ENCODE measurements at regions not wholly inside any gene's neighbourhood (a gene's known extent, or its start where the extent isn't known, plus 50 kb on each side); places are given as distances from the start of the nearest gene placed in this dataset.
"Not testable (repeated sequence)": the region's sequence is repeated elsewhere in the genome, so short reads cannot be mapped to it uniquely, and the experiment has no call there.

DNA sequence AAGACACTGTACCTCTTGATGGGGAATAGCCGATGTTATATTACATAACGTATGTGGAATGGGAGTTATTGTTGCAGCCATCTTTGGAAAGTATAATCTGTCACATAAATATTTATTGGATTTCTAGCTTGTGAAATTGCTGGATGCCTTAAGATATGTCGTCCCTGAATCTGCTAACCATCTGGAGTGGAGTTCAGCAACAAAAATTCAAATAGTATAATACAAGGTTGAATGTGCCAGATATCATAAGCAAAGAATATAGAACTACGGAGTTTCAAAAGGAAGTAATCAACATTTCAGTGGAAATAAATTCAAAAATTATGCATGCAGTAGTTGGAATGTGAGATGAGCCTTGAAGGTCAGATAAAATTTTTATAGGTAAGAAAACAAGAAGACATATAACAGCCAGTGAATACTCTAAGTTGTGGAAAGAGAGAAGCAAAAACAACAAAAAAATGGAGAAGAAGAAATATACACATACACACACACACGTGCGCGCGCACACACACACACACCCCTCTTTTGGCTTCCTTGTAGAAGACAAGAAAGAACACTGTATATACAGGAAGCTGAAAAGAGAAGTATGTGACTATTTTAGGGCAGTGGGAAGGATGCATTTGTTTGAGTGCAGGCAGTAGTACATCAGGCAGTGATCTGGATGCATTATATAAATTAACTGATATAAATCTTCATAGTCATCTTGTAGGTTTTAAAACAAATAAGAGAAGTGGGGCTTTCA is 516.7 kb downstream of the KCNT2 start:
- no peak for DNase-seq (ENCODE audit: low read depth in 4 of 4, low spot score in 2 of 4)

DNA sequence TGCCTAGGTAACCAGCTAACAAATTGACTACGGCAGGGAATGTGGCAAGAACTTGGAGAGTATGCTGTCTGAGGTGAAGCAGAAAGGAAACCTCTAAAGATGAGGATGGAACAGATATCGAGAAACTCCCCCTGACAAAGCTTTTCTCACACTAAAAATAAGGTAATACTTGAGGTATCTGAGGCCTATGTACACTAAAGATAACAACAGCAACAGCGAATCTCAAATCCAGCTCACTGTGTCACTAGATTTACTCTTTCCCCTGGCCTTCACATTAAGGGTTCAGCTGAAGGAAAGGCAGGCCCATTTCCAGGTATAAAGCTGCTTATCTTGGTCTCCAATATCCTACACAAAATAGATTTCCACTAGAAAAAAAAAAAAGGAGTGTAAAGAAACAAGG is 518.0 kb downstream of the KCNT2 start:
- DNase-seq (ENCODE audit: low read depth in 4 of 4, low spot score in 2 of 4) = no peak

DNA sequence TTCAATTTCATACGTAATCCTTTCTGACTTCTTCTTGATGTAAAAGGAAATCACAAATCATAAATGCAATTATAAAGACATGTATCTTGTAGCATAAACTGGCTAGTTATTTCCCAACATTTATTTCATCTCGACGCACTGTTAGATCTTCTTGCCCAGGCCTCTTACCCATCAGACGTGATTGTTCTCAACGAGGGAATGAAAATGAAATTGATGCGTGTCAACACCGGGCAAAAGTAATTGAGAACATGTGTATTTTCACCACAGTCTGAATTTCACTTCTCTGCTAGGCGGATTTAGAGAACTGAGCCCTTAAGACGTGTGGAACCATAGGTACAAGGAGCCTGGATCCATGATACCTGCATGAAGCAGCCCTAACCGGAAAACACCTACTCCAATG is 519.7 kb downstream of the KCNT2 start:
- DNase-seq (ENCODE audit: low read depth in 4 of 4, low spot score in 2 of 4) = no peak

DNA sequence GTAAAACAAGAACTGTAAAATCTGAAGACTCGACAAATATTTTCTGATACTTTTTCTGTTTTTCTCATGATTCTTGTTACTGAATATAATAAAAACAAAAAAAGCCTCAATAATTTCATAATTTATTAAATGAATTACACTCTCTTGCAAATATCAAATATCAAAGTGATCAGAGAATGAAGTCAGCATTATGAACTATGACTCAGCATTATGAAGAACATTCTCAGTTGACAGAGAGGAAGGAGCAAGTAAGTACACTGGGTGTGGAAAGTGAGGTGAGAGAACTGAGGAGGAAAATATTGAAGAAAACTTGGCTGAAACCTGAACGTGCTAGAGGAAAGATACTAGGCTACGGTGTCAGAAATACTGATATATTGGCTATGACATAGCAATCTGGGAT is 529.5 kb downstream of the KCNT2 start:
- no peak for DNase-seq (ENCODE audit: low read depth in 4 of 4, low spot score in 2 of 4)

DNA sequence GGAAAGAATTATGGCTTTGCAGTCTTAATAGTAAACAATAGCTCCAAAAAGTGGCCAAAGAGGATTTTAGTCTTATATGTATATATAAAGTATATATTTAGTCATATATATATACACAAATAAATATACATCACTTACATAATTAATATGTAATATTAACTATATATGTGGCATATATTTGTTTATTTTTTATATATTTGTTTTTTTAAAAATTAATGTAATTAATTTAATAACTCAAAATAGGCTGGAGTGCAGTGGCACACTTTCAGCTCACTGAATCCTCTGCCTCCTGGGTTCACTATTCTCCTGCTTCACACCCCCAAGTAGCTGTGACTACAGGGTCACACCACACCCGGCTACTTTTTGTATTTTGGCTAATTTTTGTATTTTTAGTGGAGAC is 532.6 kb downstream of the KCNT2 start:
- DNase-seq (ENCODE audit: low read depth in 4 of 4, low spot score in 2 of 4) = no peak

DNA sequence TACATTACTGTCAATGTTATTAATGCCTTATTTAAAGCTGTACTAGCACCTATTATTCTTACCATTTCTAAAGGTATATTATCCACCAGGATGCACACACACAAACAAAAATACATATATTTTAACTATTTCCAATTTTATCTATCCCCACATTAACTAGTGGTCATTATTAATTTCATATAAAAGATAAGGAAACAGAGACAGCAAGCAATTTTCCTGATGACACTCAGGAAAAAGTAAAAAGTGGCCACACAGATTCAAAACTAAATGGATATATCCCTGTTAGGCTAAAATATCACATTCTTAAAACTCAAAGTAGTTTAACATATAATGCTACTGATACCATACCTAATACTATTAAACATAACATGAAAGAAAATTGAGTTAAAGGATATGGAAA is 534.1 kb downstream of the KCNT2 start:
- no peak for DNase-seq (ENCODE audit: low read depth in 4 of 4, low spot score in 2 of 4)

DNA sequence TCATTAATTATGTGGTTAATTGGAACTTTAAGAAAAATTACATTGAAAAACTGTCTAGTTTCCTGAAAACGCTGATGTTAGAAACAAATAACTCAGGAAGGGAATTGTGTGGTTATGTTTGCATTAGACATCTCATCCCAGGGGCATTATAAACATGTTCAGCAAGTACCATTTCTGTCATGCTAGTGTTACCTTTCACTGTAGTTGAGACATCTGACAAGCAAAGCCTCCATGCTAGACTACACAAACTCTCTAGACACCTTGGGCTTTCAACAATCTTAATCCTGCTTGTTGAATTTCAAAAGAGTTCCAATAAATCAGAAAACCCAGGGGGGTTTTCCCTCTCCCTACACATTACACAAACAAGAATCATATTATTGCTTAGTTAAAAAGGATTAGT is 536.8 kb downstream of the KCNT2 start:
- no peak for DNase-seq (ENCODE audit: low read depth in 4 of 4, low spot score in 2 of 4)

DNA sequence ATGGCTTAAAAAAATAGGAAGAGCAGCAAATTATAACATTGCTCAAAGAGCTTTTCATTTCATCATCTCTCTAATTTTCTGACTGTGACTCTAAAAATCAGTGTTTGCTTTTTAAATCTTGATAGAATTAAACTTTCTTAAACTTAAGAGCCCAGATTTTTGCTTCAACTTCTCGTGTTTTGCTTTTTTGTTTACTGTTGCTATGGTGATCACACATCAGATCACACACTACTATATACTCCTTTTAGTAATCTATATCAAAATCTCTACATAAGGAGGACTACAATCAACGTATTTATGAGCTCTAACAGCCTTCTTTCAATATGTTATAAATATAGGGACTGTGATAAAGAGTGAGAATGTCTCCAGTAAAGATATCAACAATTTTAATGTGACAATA is 537.3 kb downstream of the KCNT2 start:
- no peak for DNase-seq (ENCODE audit: low read depth in 4 of 4, low spot score in 2 of 4)

DNA sequence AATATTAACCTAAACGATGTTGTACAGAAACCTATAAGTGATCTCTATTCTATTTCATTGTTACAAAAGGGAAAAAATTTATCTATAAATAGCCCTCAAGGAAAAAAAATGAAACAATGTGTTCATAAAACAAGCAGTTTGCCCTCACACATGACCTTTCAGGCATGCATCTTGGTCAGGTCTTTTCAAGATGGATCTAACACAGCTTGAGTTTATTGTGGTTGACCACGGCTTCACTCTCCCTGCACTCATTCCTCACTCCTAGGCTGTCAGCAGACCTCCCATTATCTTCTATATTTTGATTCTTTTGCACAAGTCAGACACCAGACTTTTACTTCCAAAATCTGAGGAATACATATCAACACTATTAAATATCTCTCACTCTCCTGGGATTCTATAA is 544.3 kb downstream of the KCNT2 start:
- no peak for DNase-seq (ENCODE audit: low read depth in 4 of 4, low spot score in 2 of 4)

DNA sequence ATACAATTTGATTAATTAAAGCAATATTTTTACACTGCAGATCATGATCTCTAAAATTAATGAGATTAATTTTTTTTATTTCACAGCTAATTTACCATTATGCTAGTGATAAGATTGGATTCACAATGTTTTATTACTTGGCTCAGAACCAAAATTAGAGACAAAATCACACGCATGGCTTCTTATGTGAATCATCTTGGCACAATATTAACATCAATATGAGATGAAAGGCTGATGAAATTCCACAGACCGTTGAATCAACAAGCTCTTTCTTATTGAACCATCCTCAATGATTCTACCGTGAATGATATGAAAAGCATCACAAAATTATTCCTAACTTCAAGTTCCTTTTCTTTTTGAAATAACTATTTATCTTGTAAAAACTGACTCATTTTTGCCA is 544.9 kb downstream of the KCNT2 start:
- no peak for DNase-seq (ENCODE audit: low read depth in 4 of 4, low spot score in 2 of 4)

DNA sequence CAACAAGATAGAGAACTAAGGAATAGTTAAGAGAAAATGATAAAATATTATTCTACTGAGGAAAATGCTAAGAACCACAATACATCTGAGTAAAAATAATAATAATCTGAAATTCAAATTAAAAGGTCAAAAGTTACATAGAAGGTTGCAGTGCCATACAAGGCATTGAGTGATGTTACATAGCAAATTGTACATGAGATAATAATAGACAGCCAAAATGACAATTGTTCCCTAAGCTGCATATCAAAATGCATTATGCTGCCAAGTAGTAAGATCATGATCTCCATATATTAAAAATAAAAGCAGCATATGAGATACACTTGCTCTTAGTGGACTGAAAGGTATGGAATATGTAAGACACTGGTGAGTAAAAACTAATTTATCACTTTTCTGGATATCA is 547.7 kb downstream of the KCNT2 start:
- DNase-seq (ENCODE audit: low read depth in 4 of 4, low spot score in 2 of 4) = no peak

DNA sequence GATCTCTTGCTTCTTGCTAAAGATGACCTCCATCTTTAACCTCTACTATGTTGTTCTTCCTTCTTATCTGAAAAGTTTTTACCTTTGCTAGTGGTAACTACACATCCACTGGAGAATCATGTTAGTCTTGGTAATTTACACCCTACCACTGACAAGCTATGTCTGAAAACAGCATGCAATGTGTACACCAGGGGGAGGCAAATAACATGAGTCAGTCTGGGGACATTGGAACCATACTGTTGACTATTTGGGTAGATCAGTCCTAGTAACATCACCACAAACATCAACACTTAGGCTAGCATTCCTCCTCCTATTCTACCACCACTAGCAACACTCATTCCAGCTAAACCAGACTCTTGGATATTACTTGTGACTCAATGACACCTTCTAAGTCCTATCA is 549.0 kb downstream of the KCNT2 start:
- DNase-seq (ENCODE audit: low read depth in 4 of 4, low spot score in 2 of 4) = no peak

DNA sequence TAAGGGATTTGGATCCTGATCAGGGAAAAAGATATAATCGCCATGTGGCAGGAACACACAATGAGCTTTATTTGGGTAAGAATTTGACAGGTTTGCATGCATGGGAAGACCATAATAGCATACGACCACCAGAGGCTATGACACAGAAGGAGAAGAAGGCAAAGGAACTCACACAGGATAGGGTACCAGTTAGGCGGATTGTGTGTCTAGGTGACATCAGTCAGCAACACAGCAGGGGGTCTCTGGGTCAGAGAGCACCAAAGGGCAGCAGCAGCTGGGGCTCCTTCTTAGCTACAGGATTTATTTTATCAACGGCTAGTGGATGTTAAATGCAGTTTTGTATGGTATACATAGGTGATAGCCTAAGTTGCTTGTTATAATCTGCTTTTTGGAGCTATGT is 551.3 kb downstream of the KCNT2 start:
- DNase-seq (ENCODE audit: low read depth in 4 of 4, low spot score in 2 of 4) = no peak

DNA sequence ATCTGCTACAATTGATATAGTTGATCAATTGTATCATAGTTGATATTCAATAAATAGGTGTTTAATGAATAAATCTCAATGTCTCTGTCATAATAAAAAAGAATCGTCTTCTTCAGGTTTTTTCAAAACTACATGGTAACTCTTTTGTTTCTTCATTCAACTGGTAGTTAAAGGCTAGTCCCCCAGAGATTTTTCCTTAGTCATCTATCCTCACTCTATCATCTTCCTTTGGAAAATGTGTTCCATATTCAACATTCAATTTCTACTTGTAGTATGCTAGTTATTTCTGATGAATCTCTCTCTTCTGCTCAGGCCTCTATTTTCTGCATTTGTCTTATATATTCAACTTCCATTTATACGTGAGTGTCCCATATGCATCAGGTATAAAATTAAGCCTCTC is 558.8 kb downstream of the KCNT2 start:
- no peak for DNase-seq (ENCODE audit: low read depth in 4 of 4, low spot score in 2 of 4)

DNA sequence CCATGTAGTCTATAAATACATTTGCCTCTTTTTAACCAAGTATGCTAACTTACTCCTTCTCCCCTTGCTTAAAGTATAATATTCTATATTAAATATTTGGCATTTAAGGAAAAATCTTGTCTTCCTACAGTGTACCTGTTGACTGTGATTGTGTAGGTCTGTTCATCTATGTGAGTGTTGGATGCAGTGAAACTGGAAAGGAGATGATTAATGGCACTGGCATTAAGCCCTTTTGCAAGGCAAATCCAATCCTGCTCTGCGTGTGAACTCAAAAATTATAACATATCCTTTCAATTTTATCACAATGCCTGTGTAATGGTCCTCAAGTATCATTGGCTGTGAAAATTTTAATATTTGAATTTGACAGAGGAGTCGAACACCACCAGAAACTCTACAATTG is 565.0 kb downstream of the KCNT2 start:
- DNase-seq (ENCODE audit: low read depth in 4 of 4, low spot score in 2 of 4) = no peak

DNA sequence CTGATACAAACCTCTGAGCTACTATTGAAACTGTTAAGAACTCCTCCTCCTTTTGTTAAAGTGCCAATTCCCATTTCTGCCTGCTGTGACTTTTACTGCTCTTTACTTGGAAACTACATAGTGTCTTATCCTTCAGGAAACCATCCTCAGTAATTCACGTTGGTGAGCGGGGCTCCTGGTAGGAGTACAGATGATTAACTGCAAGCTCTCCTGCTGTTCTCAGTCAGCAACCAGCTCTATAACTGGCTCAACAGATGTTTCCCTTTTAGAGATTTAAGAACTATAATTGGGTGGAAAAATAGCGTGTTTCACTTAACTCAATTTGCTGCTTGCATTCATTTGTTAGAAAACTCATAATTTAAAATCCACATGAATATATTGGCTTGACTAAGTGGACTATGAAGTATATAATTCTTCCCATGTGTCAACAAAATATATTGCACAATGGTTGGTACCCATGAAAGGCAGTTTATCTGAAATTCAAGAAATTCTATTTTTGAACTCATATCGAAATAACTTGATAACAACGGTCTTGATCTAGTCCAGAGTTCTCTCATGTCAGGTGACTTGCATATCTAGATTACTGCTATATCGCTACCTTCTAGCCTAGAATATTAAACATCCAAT is 574.0 kb downstream of the KCNT2 start:
- DNase-seq (ENCODE audit: low read depth in 4 of 4, low spot score in 2 of 4) = no peak

DNA sequence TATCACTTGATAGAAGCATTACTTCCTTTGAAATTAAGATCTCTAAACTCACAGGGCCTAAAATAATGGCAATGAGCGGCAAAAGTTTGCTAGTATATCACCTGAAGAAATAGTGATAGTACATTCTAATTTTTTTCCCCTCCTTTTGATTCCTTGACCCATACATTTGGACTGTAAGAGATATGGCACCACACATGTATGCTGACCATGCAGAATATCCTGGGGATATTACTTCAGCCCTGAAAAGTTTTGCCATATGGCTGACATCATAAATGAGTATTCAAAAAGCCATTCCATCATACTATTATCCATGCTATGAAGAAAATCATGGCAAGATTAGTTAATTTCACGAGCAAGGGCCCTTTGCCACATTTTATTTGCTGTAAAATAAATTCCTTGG is 576.9 kb downstream of the KCNT2 start:
- DNase-seq (ENCODE audit: low read depth in 4 of 4, low spot score in 2 of 4) = not testable (repeated sequence)

DNA sequence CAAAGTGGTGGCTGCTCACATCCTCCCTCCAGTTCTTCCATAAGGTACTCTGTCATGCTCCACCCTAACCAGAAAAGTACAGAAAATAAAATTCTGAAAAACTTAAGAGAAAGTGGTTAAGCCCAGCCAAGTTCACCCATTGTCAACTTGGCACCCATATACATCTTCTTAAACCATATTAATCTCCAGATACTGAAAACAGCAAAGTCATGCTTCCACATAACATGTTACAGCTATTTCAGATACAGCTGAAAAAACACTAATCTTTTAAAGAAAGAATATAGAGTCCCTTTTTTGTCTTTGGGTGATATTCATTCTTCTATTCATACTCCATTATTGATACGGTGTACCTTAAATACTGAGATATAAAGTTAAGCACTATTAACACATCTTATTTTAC is 577.8 kb downstream of the KCNT2 start:
- DNase-seq (ENCODE audit: low read depth in 4 of 4, low spot score in 2 of 4) = no peak

DNA sequence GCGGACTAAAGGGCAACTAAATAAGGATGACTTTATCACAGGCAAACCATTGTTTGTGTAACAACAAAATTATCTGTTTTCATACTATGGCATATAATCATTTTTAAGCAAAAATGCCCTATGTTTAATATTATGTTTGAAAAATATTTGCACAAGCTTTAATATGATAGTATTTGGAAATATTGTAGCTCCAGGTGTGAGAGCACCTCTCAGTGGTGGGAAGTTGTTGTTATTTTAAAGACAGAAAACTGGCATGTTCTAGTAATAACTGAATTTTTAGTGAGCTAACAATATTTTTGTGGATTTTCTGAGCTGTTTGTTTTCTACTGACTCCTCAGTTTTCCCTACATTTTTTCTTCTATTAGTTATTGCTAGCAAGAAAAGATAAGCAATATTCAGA is 578.8 kb downstream of the KCNT2 start:
- DNase-seq (ENCODE audit: low read depth in 4 of 4, low spot score in 2 of 4) = no peak

DNA sequence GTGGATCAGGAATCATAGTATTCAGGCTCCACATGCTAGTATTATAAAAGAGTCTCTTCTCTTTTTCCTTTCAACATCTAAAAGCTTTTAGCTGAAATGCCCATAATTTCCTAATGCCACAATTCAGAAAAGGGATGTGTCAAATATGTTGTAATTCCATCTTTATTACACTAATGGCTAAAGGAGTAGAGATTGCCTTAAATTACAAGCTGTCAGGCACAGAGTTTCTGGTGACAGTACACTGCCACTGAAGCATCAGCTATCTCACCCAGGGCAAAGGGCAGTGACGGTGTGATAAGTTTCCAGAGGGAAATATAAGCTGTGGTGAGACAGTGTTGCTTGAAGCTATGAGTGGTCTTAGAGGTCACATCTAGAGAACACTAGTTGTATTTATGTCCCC is 581.1 kb downstream of the KCNT2 start:
- no peak for DNase-seq (ENCODE audit: low read depth in 4 of 4, low spot score in 2 of 4)

DNA sequence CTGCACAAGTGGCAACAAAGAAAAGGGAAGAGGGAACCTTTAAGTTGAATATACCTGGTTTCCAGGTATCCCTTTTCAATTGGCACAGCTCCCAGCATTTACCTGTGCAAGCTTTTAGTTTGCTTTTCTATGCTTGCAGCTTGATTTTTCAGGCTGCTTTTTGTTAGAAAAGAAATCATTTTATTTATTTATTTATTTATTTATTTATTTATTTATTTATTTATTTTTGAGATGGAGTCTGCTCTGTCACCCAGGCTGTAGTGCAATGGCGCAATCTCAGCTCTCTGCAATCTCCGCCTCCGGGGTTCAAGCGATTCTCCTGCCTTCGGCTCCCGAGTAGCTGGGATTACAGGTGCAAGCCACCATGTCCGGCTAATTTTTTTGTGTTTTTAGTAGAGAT is 587.1 kb downstream of the KCNT2 start:
- DNase-seq (ENCODE audit: low read depth in 4 of 4, low spot score in 2 of 4) = not testable (repeated sequence)

DNA sequence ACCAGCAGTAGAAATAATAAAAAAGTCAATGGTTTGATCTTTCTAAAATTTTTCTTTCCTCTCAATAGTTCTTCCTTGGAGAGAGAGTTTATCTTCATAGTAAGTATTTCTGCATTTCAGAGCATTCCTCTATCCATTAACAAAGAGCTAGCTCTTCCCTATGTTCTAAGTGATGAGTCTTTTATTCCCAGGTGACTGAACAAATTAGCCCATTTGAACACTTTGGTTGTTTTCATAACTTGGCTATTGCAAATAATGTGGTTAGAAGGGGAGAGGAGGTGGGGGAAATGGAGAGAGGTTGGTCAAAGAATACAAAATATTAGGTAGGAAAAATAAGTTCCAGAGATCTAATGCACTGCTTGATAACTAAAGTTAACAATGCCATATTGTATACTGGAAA is 598.9 kb downstream of the KCNT2 start:
- DNase-seq (ENCODE audit: low read depth in 4 of 4, low spot score in 2 of 4) = no peak

DNA sequence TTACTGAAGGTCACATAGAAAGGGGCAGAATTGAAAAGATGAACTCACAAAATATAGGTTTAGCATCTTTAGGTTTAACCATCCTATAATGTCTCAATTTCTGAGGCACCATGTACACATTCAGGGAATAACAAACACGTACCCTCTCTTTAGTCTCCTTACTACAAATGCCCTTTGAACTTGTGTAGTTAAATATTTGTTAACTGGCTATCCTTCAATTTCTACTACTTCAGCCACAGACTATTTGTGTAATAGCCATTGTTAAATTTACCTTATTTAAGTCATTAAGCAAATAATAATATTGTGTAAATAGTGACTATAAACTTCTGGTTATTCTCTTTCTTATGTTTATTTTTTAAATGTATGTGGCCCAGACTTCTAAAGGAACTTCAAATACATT is 600.5 kb downstream of the KCNT2 start:
- DNase-seq (ENCODE audit: low read depth in 4 of 4, low spot score in 2 of 4) = no peak

All from left renal cortex interstitium (tissue), 4 donors.